ENCODE measurements at regions not wholly inside any gene's neighbourhood (a gene's known extent, or its start where the extent isn't known, plus 50 kb on each side); places are given as distances from the start of the nearest gene placed in this dataset.

- DNase-seq (ENCODE audit: low read depth): no peak
Measured at GRCh38 chr9:84589542-84589941, 80.0 kb upstream of the NTRK2 start.

DNA sequence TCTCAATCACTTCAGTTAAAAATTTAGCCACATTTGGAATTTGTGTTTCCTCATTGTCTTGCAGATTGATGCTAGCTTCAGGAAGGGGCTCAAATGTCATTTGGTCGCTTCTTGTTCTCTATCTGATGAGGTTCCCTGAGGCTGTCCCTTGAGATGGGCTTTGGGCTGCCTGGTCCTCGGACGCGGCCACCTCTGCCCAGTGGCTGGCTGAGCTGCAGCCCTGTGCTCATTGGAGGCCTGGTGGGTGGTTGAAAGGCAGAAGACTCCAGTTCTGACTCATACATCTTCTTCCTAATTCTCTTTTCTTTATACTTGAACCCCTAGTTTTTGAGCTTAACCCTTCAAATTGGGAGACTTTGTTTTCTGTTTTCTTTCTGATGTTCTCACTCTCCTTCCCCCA lies 78.8 kb upstream of the NTRK2 start:
- DNase-seq (ENCODE audit: low read depth): no peak

GRCh38 chr9:84592918-84593317 lies 76.6 kb upstream of the NTRK2 start:
- DNase-seq (ENCODE audit: low read depth): no peak

DNA sequence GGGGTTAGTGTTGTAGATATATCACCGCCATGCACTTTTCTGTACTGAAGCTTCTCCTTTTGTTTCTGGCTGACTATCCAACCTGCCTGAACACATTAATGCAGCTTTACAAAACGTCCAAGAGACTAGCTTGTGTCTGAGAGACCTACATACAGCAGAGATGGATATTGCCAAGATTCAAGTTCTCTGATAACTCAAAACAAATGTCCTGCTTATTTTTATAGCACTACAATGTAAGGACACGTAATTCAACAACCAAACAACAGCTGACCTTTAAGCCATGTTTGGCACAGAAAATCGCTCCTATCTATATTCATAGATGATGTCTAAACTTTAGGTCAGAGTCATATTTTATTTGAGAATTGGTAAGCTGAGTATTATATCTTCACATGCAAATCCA lies 76.2 kb upstream of the NTRK2 start:
- DNase-seq (ENCODE audit: low read depth): no peak

DNA sequence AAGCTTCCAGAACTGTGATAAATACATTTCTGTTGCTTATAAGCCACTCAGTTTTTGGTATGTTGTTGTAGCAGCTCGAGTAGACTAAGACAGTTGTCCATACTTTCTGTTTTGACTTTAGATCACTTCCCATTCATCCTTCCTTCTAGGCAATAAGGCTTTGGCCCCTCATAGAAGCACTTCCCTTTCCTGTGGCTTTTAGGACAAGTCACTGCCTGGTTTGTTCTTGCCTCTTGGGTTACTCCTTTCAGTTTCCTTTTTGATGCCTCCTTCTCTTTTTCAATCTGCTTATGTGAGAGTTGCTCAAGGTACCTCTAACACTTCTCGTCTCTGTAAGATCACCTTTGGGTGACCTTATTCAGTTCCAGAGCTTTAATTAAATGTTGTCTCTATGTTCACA lies 72.4 kb upstream of the NTRK2 start:
- DNase-seq (ENCODE audit: low read depth): no peak

DNA sequence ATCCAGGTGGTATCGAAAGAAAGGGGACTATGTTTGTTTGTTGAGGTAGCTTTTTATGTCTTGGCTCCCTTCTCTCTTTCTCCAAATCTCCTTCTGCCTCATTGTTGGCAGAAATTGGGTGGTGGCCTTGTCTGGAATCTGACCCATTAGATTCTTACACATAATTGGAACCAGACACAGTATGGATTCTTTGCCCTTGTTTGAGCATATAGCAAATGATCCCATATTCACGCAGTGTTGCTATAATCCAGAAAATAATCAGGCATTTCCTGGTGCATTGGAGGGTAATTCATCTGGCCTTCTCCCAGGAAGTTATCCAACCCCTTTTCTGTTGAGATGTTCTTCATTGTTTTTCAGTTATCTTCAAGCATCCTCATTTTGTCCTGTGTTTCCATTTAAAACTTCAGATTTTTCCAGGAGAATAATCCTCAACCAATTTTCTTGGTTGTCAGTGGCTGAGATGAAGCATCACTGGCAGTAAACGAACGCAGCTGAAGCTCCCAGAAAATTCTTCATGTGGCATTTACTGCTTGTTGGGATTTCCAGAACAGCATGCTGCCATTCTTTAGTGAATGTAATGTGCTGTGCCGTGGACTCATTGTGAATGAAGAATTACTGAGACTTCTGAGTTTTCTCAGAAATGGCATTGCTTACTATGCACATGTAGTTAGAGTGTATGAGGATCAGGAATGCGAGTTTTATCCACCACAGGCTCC lies 70.5 kb upstream of the NTRK2 start:
- DNase-seq (ENCODE audit: low read depth): no peak

DNA sequence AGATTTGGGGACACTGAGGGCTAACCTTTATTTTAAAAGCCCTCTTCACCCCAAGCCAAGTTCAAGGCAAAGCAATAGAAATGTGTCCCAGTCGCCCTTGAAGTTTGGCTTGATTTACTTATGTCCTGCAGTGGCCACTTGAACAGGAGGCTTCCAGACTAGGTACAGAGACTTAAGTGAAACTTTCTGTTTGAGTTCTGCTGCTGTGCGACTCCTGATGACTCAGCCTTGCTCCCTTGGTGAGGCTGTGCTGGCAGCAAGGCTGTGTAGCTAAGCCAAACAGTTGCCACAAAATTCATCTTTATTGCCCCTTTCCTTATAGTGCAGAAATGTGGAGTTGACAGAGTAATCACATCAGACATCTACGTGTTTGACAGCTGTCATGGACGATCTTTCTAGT lies 68.8 kb upstream of the NTRK2 start:
- no peak for DNase-seq (ENCODE audit: low read depth)

GRCh38 chr9:84604223-84604622 lies 65.3 kb upstream of the NTRK2 start:
- no peak for DNase-seq (ENCODE audit: low read depth)

GRCh38 chr9:84609779-84610178 lies 59.8 kb upstream of the NTRK2 start:
- no peak for DNase-seq (ENCODE audit: low read depth)

DNA sequence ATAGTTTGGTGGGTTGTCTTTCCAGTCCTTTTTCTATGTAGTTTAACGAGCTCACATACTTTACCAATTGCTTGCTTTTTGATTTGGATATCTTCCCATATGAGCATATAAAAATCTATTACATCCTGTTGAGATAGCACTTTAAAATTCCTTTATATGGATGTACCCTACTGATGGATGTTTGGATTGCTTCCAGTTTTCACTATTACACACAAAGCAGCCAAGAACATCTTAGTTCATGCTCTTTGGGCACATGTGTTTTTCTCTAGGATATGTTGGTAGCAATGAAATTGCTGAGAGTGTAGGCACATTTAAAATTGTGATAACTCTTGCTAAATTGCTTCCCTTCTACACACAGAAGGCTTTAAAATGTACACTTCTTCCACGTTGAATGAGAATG lies 56.1 kb upstream of the NTRK2 start:
- no peak for DNase-seq (ENCODE audit: low read depth)

GRCh38 chr9:84615544-84615943 lies 54.0 kb upstream of the NTRK2 start:
- no peak for DNase-seq (ENCODE audit: low read depth)

DNA sequence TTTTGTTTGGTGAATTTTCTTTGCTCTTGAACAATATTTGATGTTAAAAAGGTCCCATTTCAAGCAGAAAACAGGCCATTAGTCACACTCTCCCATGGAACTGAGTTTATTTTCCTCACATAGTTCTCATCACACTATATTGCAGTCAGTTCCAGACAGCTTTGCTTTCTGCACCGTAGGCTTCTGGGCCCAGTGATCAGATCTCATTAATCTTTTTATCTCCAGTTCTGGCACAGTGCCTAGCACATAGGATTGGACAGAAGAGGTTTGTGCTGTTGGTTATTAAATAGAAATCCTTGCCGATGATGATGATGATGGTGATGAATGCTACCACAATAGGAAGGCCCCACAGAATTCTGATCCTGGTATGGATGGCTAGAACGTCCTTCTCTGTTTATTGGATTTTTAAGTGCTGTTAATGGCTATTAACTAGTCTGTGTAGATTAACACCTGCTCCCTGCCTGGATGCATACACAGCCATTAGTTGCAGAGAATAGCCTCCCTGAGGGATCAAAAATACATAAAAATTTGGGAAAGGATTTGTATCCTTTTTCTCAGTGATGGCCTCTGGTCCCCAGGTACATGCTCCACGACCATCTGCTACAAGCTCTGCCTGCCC lies 52.0 kb upstream of the NTRK2 start:
- DNase-seq (ENCODE audit: low read depth): no peak
